ENCODE measurements at regions not wholly inside any gene's neighbourhood (a gene's known extent, or its start where the extent isn't known, plus 50 kb on each side); places are given as distances from the start of the nearest gene placed in this dataset.

DNA sequence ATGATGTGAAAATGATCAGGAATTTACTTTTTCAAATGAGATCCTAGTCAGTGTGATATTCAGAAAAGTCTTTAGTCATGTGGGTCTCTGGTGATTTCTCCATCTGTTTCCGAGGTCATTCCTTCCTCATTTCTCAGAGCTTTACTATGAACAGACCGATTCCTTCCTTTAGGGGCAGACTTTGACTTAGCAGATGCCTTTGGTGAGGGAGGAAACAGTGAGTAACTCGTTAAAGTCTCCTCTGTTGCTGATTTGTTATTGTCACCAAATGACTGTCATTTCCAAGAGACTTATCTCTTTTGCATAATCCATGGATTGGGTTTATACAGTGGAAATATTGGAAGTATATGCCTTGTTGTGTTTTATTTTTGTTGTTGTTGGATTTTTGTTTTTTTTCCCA lies 76.2 kb upstream of the CD99 start:
- TF ChIP-seq YY1 (IDR thresholded peaks at IDR 0.05; ENCODE audit: insufficient read depth, insufficient read length) (no peak), ZNF274 (IDR thresholded peaks at IDR 0.05; ENCODE audit: low read depth, low read length) (no peak), SUZ12 (IDR thresholded peaks at IDR 0.05; ENCODE audit: extremely low read depth, insufficient read depth, insufficient read length) (no peak)
